ENCODE measurements at regions not wholly inside any gene's neighbourhood (a gene's known extent, or its start where the extent isn't known, plus 50 kb on each side); places are given as distances from the start of the nearest gene placed in this dataset.

GRCh38 chr4:10245751-10246150, 129.2 kb upstream of the WDR1 start:
- TF ChIP-seq POLR2AphosphoS5 (IDR thresholded peaks at IDR 0.05): no peak
- TF ChIP-seq CTCF (IDR thresholded peaks at IDR 0.05): no peak

All from transverse colon (tissue), 4 donors.